PC-9 (cell line): ENCODE measurements at regions not wholly inside any gene's neighbourhood (a gene's known extent, or its start where the extent isn't known, plus 50 kb on each side); places are given as distances from the start of the nearest gene placed in this dataset.

ENCODE experiments used
- CTCF ChIP-seq: fragments of 200-600 bp; sonication (generic); conservative IDR thresholded peaks from 2 replicates; pipeline ENCODE4 v1.6.1; 2017; ENCODE audit warnings: mixed run types, antibody characterized with exemption, mild to moderate bottlenecking, moderate library complexity
- EZH2 ChIP-seq: fragments of 200-600 bp; sonication (generic); IDR thresholded peaks from 2 replicates; pipeline ENCODE4 v1.8.0; 2017; ENCODE audit warnings: antibody characterized with exemption, low read depth

GRCh38 chr15:94077938-94078337, 153.4 kb upstream of the MCTP2 start:
- TF ChIP-seq CTCF (no peak), EZH2 (no peak)
